ENCODE measurements at regions not wholly inside any gene's neighbourhood (a gene's known extent, or its start where the extent isn't known, plus 50 kb on each side); places are given as distances from the start of the nearest gene placed in this dataset.

DNA sequence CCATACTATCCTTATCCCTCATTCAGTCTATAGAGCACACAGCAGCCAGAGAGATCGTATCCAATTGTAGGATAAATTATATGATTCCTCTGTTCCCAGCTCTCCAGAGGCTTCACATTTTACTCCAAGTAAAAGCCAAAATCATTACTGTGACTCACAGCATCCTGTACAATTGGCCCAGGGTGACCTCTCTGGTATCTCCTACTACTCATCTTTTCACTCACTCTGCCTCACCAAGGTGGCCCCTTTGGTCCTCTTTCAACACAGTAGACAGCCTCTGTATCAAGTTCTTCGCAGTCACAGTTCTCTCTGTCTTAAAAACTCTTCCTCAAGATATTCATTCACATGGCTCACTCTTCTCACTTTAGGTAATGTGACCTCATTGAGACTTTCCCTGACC is 72.6 kb upstream of the LSM8 start:
- no peak for TF ChIP-seq FOXP2 (optimal IDR thresholded peaks at IDR 0.05; ENCODE audit: borderline replicate concordance, extremely low read depth, extremely low read length, insufficient read depth)
- TF ChIP-seq, protein P1, sequence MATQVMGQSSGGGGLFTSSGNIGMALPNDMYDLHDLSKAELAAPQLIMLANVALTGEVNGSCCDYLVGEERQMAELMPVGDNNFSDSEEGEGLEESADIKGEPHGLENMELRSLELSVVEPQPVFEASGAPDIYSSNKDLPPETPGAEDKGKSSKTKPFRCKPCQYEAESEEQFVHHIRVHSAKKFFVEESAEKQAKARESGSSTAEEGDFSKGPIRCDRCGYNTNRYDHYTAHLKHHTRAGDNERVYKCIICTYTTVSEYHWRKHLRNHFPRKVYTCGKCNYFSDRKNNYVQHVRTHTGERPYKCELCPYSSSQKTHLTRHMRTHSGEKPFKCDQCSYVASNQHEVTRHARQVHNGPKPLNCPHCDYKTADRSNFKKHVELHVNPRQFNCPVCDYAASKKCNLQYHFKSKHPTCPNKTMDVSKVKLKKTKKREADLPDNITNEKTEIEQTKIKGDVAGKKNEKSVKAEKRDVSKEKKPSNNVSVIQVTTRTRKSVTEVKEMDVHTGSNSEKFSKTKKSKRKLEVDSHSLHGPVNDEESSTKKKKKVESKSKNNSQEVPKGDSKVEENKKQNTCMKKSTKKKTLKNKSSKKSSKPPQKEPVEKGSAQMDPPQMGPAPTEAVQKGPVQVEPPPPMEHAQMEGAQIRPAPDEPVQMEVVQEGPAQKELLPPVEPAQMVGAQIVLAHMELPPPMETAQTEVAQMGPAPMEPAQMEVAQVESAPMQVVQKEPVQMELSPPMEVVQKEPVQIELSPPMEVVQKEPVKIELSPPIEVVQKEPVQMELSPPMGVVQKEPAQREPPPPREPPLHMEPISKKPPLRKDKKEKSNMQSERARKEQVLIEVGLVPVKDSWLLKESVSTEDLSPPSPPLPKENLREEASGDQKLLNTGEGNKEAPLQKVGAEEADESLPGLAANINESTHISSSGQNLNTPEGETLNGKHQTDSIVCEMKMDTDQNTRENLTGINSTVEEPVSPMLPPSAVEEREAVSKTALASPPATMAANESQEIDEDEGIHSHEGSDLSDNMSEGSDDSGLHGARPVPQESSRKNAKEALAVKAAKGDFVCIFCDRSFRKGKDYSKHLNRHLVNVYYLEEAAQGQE (IDR thresholded peaks at IDR 0.05; ENCODE audit: insufficient read depth in 1 of 2, low read depth in 2 of 2, low read length in 2 of 2): no peak
- TF ChIP-seq SIN3A (IDR thresholded peaks at IDR 0.05; ENCODE audit: borderline replicate concordance, insufficient read depth, low read length): no peak
- TF ChIP-seq POLR2AphosphoS5 (IDR thresholded peaks at IDR 0.05; ENCODE audit: low read depth, low read length): no peak
- no peak for TF ChIP-seq TAF1 (IDR thresholded peaks at IDR 0.05; ENCODE audit: borderline replicate concordance, insufficient read depth, low read length)

DNA sequence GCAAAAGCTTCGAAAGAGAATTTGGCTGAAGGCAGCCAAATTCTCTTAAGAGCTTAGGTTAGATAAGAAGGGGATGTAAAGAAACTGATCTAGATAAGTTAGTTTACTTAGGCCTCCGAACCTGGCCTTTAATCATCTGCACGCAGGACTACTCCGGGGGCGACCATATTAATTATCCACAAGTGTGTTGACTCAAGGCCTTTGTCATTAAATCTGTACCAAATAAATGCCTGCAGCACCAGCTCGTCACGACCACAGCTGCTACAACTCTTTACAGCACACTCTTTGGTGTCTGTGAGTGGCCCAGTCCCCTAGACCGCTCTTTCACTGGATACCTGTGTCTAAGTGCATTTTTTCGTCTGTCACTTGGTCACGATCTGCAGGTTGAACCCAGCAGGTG is 69.8 kb upstream of the LSM8 start:
- no peak for TF ChIP-seq FOXP2 (optimal IDR thresholded peaks at IDR 0.05; ENCODE audit: borderline replicate concordance, extremely low read depth, extremely low read length, insufficient read depth)
- TF ChIP-seq, protein P1 (IDR thresholded peaks at IDR 0.05; ENCODE audit: insufficient read depth in 1 of 2, low read depth in 2 of 2, low read length in 2 of 2): no peak

DNA sequence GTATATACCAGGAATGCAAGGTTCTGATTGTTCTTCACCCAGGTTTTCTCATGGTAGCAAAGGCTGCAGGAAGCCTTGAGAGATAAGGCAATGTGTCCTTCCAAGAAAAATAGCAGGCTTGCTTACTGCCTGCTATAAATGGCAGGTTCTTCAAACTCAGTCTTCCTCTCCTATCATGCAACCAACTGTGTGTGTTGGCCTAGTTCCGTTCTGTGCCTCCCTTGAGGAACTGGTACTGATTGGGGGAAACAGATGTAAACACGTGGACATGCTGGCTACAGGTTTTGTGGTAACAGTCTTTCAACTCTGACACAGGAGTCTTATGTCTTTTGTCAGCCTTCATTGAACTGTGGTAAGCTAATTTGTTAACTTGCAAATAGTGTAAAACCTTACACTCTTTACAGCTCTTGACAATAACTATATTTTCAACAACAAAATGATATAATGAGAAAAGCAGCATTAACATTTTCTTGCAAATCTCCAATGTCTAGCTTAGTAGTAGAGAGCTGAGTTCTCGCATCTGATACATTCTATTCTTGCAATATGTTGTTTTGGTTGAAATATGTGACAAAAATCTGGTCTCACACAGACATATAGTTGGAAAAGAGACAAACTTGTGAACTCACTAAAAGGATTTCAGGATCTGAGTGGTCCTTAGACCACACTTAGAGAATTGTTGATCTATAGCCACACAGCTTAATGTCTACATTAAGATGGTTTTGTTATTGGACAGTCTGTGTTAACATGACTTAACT is 54.7 kb upstream of the LSM8 start:
- no peak for TF ChIP-seq FOXP2 (optimal IDR thresholded peaks at IDR 0.05; ENCODE audit: borderline replicate concordance, extremely low read depth, extremely low read length, insufficient read depth)
- TF ChIP-seq POLR2AphosphoS5 (IDR thresholded peaks at IDR 0.05; ENCODE audit: low read depth, low read length): no peak
- TF ChIP-seq, protein P1 (IDR thresholded peaks at IDR 0.05; ENCODE audit: insufficient read depth in 1 of 2, low read depth in 2 of 2, low read length in 2 of 2): no peak
- TF ChIP-seq TAF1 (IDR thresholded peaks at IDR 0.05; ENCODE audit: borderline replicate concordance, insufficient read depth, low read length): no peak
- no peak for TF ChIP-seq SIN3A (IDR thresholded peaks at IDR 0.05; ENCODE audit: borderline replicate concordance, insufficient read depth, low read length)

DNA sequence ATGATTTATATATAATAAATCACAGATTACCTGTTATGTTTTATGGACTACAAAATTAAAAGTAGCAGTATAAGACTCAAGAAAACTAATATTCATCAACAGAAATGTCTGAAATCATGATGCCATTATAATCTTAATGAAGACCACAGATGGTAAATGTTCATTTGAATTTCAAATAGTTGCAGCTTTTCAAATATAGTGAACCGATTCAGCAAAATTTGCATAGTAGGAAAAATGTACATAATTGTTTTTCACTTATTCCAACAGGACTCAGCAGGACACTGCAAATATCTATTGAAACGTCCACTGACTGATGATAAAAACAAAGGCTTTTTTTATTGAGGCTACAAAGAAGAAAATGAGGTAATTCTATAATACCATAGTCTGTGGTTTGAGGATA is 51.2 kb upstream of the LSM8 start:
- TF ChIP-seq TAF1 (IDR thresholded peaks at IDR 0.05; ENCODE audit: borderline replicate concordance, insufficient read depth, low read length): no peak
- TF ChIP-seq, protein P1 (IDR thresholded peaks at IDR 0.05; ENCODE audit: insufficient read depth in 1 of 2, low read depth in 2 of 2, low read length in 2 of 2): no peak
- TF ChIP-seq SIN3A (IDR thresholded peaks at IDR 0.05; ENCODE audit: borderline replicate concordance, insufficient read depth, low read length): no peak
- no peak for TF ChIP-seq FOXP2 (optimal IDR thresholded peaks at IDR 0.05; ENCODE audit: borderline replicate concordance, extremely low read depth, extremely low read length, insufficient read depth)
- TF ChIP-seq POLR2AphosphoS5 (IDR thresholded peaks at IDR 0.05; ENCODE audit: low read depth, low read length): no peak

All from PFSK-1 (cell line).